ENCODE measurements at regions not wholly inside any gene's neighbourhood (a gene's known extent, or its start where the extent isn't known, plus 50 kb on each side); places are given as distances from the start of the nearest gene placed in this dataset.

DNA sequence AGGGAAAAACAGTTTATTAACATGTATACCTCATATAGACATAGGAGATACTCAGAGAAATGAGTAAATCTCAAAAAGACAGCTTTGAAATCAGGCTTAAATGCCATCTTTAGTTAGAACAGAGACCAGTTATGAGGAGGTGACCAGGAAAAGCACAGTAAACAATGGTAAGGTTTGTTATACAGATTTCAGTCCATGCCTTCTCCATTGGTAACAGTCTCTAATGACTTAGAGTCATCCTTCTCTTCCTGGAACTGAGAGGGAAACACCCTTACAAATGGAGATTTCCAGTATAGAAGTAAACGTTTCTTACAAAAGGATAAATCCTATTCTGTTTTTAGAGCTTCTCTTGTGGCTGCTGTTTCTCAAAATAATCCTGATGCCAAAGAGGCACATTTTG, 476.3 kb upstream of the NAALADL2 start:
- TF ChIP-seq, protein P1, sequence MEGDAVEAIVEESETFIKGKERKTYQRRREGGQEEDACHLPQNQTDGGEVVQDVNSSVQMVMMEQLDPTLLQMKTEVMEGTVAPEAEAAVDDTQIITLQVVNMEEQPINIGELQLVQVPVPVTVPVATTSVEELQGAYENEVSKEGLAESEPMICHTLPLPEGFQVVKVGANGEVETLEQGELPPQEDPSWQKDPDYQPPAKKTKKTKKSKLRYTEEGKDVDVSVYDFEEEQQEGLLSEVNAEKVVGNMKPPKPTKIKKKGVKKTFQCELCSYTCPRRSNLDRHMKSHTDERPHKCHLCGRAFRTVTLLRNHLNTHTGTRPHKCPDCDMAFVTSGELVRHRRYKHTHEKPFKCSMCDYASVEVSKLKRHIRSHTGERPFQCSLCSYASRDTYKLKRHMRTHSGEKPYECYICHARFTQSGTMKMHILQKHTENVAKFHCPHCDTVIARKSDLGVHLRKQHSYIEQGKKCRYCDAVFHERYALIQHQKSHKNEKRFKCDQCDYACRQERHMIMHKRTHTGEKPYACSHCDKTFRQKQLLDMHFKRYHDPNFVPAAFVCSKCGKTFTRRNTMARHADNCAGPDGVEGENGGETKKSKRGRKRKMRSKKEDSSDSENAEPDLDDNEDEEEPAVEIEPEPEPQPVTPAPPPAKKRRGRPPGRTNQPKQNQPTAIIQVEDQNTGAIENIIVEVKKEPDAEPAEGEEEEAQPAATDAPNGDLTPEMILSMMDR (IDR thresholded peaks at IDR 0.05; ENCODE audit: borderline replicate concordance, control extremely low read depth, extremely low read depth, insufficient read depth, missing control alignments), result no peak
- DNase-seq (ENCODE audit: low spot score), result no peak
- in situ Hi-C loops (cut with MboI; ENCODE audit: low sequenced_read_pairs, unreplicated experiment), result no loop called here

DNA sequence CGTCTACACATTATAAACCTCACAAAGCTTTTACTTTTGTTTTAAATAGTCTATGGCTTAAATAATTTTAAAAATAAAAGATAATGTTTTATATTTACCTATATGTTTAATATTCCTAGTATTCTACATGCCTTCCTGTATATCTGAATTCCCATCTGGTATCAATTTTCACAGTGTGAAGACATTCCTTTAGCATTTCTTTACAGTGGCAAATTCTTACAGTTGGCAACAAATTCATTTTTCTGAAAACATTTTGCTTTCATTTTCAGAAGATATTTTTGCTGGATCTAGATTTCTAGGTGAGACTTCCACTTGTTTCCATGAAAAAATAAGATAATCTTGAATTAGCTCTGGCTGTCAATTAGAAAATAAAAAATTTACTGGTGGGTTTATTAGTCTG, 471.4 kb upstream of the NAALADL2 start:
- in situ Hi-C loops (cut with MboI; ENCODE audit: low sequenced_read_pairs, unreplicated experiment), result no loop called here
- no peak for DNase-seq (ENCODE audit: low spot score)
- TF ChIP-seq, protein P1 (IDR thresholded peaks at IDR 0.05; ENCODE audit: borderline replicate concordance, control extremely low read depth, extremely low read depth, insufficient read depth, missing control alignments), result no peak

DNA sequence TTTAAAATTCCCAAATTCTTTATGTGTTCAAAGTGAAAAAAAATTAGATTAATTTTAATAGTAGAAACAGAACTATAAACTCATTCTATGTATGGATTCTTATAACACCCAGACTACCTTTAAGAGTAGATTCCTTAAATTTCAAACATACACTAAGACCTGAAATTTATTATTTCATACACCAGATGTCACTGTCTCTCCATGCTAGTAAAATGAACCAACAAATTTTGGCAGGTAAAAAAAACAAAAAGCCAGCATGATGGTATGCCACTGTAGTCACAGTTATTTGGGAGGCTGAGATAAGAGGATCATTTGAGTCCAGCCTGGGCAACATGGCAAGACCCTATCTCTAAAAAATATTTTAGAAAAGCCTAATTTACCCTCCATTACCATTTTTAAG, 461.3 kb upstream of the NAALADL2 start:
- TF ChIP-seq, protein P1 (IDR thresholded peaks at IDR 0.05; ENCODE audit: borderline replicate concordance, control extremely low read depth, extremely low read depth, insufficient read depth, missing control alignments), result no peak
- in situ Hi-C loops (cut with MboI; ENCODE audit: low sequenced_read_pairs, unreplicated experiment), result no loop called here

DNA sequence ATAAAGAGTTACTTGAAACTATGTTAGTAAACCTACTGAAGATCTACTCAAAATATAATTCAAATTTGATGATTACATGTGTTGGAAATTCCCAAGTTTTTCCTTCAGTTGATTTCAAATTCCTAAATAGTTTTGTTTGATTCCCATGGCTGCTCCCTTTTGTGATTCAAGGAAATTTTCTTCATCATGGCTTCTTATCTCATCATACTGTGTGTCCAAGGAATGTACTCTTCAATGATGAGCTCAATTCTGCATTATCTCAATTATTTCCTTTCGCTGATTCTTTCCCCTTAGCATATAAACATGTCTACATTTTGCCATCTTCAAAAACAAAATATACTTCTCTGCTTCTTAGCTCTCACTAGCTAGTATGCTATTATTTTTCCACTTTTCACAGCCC, 460.4 kb upstream of the NAALADL2 start:
- in situ Hi-C loops (cut with MboI; ENCODE audit: low sequenced_read_pairs, unreplicated experiment), result no loop called here
- no peak for DNase-seq (ENCODE audit: low spot score)
- TF ChIP-seq, protein P1 (IDR thresholded peaks at IDR 0.05; ENCODE audit: borderline replicate concordance, control extremely low read depth, extremely low read depth, insufficient read depth, missing control alignments), result no peak

More for the DNA sequence above, 461.3 kb upstream of the NAALADL2 start:
- DNase-seq (ENCODE audit: low spot score), result no peak

GRCh38 chr3:174403831-174404230, 455.3 kb upstream of the NAALADL2 start:
- TF ChIP-seq, protein P1 (IDR thresholded peaks at IDR 0.05; ENCODE audit: borderline replicate concordance, control extremely low read depth, extremely low read depth, insufficient read depth, missing control alignments), result no peak
- in situ Hi-C loops (cut with MboI; ENCODE audit: low sequenced_read_pairs, unreplicated experiment), result no loop called here
- DNase-seq (ENCODE audit: low spot score), result no peak

- in situ Hi-C loops (cut with MboI; ENCODE audit: low sequenced_read_pairs, unreplicated experiment), result no loop called here
Measured at GRCh38 chr3:174408310-174408709, 450.8 kb upstream of the NAALADL2 start.

More at GRCh38 chr3:174408310-174408709, 450.8 kb upstream of the NAALADL2 start:
- no peak for DNase-seq (ENCODE audit: low spot score)
- TF ChIP-seq, protein P1 (IDR thresholded peaks at IDR 0.05; ENCODE audit: borderline replicate concordance, control extremely low read depth, extremely low read depth, insufficient read depth, missing control alignments), result no peak
